NCI-H1436 (cell line): ENCODE measurements at regions not wholly inside any gene's neighbourhood (a gene's known extent, or its start where the extent isn't known, plus 50 kb on each side); places are given as distances from the start of the nearest gene placed in this dataset.
"Not testable (repeated sequence)": the region's sequence is repeated elsewhere in the genome, so short reads cannot be mapped to it uniquely, and the experiment has no call there.

Experiments used
- DNase-seq: peaks from one replicate; lab custom pipeline; 2025; lab: John Stamatoyannopoulos, UW

DNA sequence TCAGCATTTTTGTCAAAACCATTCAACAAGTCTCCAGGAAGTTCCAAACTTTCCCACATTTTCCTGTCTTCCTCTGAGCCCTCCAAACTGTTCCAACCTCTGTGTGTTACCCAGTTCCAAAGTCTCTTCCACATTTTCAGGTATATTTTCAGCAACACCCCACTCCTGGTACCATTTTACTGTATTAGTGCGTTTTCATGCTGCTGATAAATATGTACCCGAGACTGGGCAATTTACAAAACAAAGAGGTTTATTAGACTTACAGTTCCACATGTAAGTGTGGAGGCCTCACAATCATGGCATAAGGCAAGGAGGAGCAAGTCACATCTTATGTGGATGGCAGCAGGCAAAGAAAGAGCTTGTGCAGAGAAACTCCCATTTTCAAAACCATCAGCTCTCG lies 315.9 kb upstream of the ESRRG start:
- not testable (repeated sequence) for DNase-seq

- no peak for DNase-seq
Observed at GRCh38 chr1:217036757-217037156, 313.5 kb upstream of the ESRRG start.

- DNase-seq = no peak
Observed at GRCh38 chr1:217032715-217033367, 309.6 kb upstream of the ESRRG start.

DNA sequence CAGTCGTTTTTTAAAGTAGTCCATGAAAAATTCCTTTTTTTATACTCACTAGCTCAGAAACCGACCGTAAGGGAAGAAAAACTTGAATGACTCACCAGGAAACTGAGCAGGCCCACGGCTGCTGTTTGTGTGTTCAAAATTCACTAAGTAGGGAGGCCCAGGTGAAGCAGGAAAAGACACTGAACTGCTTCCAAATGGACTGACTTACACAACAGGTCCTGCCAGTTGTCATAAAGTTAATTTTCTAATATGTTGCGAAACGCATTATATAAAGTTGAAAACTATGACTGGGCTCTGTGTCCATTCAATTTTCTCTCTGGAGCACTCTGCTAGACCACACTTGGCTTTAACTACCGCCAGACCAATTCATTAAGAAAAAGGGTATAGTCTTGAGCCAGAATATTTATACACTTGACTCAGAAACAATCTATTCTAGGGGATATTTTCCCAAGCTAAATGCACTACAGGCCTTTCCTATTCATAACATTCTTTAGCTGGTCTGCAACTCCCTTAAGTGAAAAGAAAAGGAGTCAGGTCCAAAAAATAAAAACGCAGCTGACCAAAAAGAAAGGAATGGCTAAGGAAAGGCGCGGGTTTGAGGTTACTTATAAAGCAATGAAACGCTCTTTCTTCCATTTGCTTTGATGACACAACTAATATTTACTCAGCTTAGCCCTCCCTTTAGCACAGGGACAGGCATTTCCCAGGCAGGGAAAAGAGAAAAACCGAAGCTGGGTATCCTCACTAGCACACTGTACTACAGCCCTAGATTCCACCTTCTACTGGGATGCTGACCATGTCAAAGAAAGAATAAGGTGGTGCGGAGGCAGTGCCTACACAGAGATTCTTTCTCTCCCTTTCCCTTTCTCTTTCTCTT lies 306.3 kb upstream of the ESRRG start:
- DNase-seq = no peak

GRCh38 chr1:217027403-217028080 lies 304.3 kb upstream of the ESRRG start:
- DNase-seq = no peak

- no peak for DNase-seq
Observed at GRCh38 chr1:217026531-217026930, 303.3 kb upstream of the ESRRG start.

GRCh38 chr1:217025381-217025780 lies 302.2 kb upstream of the ESRRG start:
- no peak for DNase-seq

GRCh38 chr1:217024911-217025310 lies 301.7 kb upstream of the ESRRG start:
- no peak for DNase-seq

DNA sequence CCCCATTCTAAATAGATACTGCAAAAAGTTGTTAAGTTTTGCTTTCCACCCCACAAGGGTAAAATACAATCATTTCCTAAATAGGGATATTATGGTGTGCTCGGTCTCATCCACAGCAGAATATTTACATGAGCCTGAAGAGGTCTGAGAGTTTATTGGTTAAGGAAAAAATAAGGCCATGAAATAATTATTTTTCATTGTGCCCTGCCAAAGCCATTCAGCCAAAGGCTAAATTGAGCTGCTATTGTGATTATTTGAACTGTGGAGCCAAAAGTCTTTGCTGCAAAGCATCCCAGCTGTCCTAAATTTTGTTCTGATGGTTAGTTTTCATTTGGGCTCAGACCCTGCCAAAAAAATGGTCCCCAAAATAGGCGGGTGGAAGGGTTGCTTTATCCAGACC lies 298.7 kb upstream of the ESRRG start:
- no peak for DNase-seq

DNA sequence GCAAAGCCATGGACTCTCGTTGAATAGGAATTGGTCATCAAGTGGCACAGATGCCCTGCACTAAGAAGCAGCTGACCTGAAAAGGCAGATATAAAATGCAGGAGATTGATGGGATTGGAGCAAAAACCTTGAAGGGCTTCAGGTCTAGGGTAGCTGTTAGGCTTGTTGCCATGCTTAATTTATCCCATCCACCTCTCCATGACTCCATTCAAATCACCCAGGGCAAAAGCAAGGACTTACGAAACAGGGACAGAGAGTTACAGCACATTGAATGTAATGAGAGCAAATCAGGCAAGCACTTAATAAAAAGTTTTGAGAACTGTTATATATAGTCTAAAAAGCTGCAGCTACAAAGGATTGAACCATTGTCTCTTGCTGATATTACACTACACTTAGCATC lies 298.2 kb upstream of the ESRRG start:
- no peak for DNase-seq

DNA sequence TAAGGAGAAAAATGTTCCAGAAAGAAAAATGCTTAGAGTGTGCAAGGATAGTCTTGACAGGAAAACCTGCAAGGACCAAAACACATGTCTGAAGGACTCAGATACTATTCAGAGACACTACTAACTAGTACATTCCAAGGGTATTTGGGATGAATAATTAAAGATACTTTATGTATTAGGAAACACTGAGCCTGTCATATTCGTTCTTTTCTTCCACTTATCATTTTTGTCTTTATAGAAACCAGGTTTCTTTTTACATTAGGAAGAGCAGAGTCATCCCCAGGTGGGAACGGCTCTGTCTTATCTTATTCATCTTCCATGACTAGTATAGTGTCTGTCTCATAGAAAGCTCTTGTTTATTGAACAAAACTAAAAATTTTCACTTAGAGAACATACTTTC lies 296.2 kb upstream of the ESRRG start:
- DNase-seq = no peak

GRCh38 chr1:217018648-217019047 lies 295.4 kb upstream of the ESRRG start:
- no peak for DNase-seq

- no peak for DNase-seq
Observed at GRCh38 chr1:217017165-217017564, 293.9 kb upstream of the ESRRG start.

GRCh38 chr1:217014066-217014465 lies 290.8 kb upstream of the ESRRG start:
- no peak for DNase-seq

DNA sequence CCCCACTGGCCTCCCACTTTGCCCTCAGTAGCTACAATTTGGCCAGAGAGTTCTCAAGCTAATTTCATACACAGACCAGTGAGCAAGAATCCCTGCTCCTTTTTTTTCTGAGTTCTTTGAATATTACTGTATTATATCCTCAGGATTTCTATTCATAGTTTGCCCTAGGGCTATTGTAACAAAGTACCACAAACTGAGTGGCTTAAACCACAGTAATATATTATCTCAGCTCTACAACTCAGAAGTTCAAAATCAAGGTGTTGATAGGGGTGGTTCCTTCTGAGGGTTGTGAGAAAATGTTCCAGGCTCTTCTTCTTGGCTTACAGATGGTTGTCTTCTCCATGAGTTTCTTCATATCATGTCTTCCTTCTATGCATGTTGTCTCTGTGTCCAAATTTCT lies 289.4 kb upstream of the ESRRG start:
- DNase-seq = no peak

DNA sequence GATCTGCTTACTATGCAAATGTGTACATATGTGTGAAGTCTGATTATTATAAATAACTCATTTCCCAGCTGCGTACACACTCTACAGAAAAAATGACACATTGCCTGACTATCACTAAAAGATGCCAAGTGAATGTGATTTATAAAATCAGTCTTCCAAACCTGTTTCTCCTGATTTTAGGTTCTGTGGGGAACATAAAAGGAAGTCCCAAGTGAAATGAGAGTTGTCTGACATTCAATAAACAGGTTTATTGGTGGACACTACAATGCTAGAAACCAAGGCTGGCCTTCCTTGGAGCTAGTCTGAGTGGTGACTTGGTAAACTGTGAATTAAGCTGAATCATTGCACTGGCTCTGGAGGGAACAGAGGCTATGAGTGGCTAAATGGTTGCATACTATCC lies 287.9 kb upstream of the ESRRG start:
- no peak for DNase-seq

- DNase-seq = no peak
Observed at GRCh38 chr1:217010253-217010652, 287.0 kb upstream of the ESRRG start.

DNA sequence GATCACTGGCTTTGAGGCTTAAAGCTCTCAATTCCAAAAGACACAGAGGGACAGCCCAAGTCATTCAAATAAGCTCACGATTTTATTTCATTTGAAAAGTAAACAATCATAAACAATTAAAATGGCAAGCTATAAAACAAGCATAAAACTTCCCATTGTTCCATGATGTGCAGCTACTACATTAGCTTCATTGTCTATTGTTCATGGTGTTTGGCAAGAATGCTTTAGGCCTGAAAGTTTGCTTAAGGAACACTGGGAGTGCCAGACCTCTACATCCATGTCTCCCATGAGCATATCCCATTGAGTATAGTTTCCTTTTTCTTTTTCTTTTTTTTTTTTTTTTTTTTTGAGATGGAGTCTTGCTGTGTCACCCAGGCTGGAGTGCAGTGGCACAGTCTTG lies 286.1 kb upstream of the ESRRG start:
- no peak for DNase-seq

- no peak for DNase-seq
Observed at GRCh38 chr1:217004776-217005436, 281.7 kb upstream of the ESRRG start.

DNA sequence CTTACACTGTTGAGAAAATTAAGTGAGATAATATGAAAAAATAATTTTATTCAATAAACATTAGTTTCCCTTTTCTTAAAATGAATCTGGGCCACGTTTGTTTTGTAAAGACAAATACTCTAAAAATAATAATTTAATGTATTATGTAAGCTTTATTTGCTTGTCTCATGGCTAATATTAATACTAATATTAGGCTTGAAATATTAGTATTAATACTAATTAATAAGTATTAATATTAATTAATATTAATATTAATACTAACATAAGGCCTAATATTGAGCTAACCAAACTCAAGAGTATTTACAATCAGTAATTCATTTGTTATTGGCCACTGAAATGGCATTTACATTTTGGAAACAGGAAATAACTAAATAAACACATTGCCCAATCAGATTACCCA lies 280.1 kb upstream of the ESRRG start:
- DNase-seq = no peak

- DNase-seq = no peak
Observed at GRCh38 chr1:216997831-216998230, 274.6 kb upstream of the ESRRG start.

DNA sequence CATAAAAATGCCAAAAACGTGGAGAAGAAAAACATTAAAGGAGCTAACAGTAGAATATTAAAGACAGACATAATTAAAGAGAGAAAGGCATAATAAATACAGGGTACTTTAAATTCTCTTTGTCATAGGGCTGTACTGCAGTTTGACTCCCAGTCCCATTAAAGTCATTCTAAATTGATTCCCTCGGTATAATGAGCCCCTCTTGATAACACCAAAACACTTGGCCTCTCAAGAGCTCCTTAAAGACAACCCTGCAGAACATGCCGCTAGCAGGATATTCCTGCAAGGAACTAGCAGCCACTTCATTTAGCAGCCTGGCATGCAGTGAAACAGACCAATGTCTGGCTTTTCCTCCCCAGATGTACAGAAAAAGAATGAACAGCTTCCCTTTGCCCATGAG lies 273.8 kb upstream of the ESRRG start:
- DNase-seq = peak; percentile 26

- DNase-seq = no peak
Observed at GRCh38 chr1:216984536-216984935, 261.3 kb upstream of the ESRRG start.
